Tibial artery (tissue), 4 donors: ENCODE measurements at regions not wholly inside any gene's neighbourhood (a gene's known extent, or its start where the extent isn't known, plus 50 kb on each side); places are given as distances from the start of the nearest gene placed in this dataset.

ENCODE experiments used
- DNase-seq, 2 donors: peaks; one replicate each; pipeline ENCODE4 v3.0.0-alpha.2; 2019
- H3K27ac ChIP-seq, 2 donors: fragments of 200-600 bp; sonication (generic) in 1 of 2; 1 replicate in 1 of 2; 2 replicates in 1 of 2; pipeline ENCODE4 v1.5.1; 2018 to 2019; ENCODE audit warnings: mild to moderate bottlenecking in 1 of 2
- H3K27me3 ChIP-seq, 2 donors: fragments of 200-600 bp; sonication (generic) in 1 of 2; one replicate each; pipeline versions ENCODE4 v1.5.1 to v1.6.0; 2016 to 2019
- H3K36me3 ChIP-seq, 3 donors: fragments of 200-600 bp; sonication (generic) in 2 of 3; one replicate each; pipeline ENCODE4 v1.5.1; 2016 to 2019; ENCODE audit warnings: mild to moderate bottlenecking in 2 of 3
- H3K4me1 ChIP-seq, 4 donors: fragments of 200-600 bp; sonication (generic) in 2 of 4; 1 replicate in 3 of 4; 2 replicates in 1 of 4; pipeline ENCODE4 v1.5.1; 2016 to 2019
- H3K4me3 ChIP-seq, 2 donors: fragments of 200-600 bp; sonication (generic) in 1 of 2; 1 replicate in 1 of 2; 2 replicates in 1 of 2; pipeline ENCODE4 v1.5.1; 2018 to 2019; ENCODE audit warnings: mild to moderate bottlenecking in 2 of 2
- H3K9me3 ChIP-seq, 3 donors: fragments of 200-600 bp; sonication (generic) in 1 of 3; one replicate each; pipeline ENCODE4 v1.5.1; 2016 to 2019
- intact Hi-C: fragments of 100-400 bp; cut with DNase I; formaldehyde crosslinking; loops from one replicate; pipeline ENCODE4 v1.15.0; 2023; ENCODE audit warnings: low total_unique reads
- TF ChIP-seq, protein P1 (sequence below), 2 experiments: fragments of 200-600 bp in 1 of 2; fragments of 450-650 bp in 1 of 2; IDR thresholded peaks; one replicate each; pipeline ENCODE4 v1.5.1; 2017 to 2019; ENCODE audit warnings: antibody characterized with exemption in 2 of 2, mild to moderate bottlenecking in 1 of 2, moderate library complexity in 1 of 2

DNA sequence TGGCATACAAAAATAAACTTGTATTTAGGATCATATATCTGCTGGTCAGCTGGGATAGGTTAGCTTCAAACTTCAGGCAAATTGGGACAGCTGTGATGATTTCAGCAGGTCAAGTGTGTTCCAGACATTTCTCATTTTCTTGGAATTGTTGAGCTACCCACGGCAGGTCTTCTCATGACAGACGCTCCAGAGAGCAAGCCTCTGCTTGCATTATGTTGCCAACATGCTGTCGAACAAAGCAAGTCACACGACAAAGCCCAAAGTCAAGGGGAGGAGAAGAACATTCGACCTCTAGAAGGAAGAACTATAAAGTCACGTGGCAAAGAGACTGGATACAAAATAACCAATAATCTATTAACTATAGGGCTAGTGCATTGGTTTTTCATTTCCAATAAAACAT is 103.5 kb downstream of the RAB18 start:
- Histone ChIP-seq H3K27ac (no peak overlapping the region), H3K9me3 (no peaks in the 10 kb centered on the region), H3K36me3 (no peaks in the 10 kb centered on the region), H3K27me3 (no peaks in the 10 kb centered on the region), H3K4me3 (no peak overlapping the region), H3K4me1 (peaks cover 0 to 12% (median 0%) of the 10 kb centered on the region in 4 donors)
- intact Hi-C loops = no loop called here
- TF ChIP-seq, protein P1, sequence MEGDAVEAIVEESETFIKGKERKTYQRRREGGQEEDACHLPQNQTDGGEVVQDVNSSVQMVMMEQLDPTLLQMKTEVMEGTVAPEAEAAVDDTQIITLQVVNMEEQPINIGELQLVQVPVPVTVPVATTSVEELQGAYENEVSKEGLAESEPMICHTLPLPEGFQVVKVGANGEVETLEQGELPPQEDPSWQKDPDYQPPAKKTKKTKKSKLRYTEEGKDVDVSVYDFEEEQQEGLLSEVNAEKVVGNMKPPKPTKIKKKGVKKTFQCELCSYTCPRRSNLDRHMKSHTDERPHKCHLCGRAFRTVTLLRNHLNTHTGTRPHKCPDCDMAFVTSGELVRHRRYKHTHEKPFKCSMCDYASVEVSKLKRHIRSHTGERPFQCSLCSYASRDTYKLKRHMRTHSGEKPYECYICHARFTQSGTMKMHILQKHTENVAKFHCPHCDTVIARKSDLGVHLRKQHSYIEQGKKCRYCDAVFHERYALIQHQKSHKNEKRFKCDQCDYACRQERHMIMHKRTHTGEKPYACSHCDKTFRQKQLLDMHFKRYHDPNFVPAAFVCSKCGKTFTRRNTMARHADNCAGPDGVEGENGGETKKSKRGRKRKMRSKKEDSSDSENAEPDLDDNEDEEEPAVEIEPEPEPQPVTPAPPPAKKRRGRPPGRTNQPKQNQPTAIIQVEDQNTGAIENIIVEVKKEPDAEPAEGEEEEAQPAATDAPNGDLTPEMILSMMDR (IDR thresholded peaks at IDR 0.05) = no peak
- no peak for DNase-seq

DNA sequence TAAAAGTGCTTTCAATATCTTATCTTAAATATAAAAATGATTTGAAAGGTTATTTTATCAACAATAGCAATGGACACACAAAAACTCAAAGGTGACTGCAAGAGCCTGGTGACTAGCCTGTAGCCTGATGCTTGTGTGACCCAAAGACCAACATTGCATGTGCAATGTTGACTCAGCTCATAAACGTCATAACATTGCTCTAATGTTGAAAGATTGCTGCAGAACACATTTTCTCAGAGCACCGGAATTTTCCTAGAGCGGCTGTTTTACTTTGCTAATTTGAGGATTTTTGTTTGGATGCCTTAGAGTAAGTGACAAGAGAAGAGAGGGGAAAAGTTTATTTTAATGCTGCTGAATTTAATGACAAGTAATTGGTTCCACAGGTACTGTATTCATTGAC is 107.1 kb downstream of the RAB18 start:
- TF ChIP-seq, protein P1 (IDR thresholded peaks at IDR 0.05) = no peak
- no peaks in the 10 kb centered on the region for H3K27me3 ChIP-seq
- peaks cover 0 to 13% (median 0%) of the 10 kb centered on the region in 4 donors for H3K4me1 ChIP-seq
- H3K9me3 ChIP-seq = no peaks in the 10 kb centered on the region
- DNase-seq = no peak
- intact Hi-C loops = no loop called here
- H3K27ac ChIP-seq = no peak overlapping the region
- H3K4me3 ChIP-seq = no peak overlapping the region
- no peaks in the 10 kb centered on the region for H3K36me3 ChIP-seq

DNA sequence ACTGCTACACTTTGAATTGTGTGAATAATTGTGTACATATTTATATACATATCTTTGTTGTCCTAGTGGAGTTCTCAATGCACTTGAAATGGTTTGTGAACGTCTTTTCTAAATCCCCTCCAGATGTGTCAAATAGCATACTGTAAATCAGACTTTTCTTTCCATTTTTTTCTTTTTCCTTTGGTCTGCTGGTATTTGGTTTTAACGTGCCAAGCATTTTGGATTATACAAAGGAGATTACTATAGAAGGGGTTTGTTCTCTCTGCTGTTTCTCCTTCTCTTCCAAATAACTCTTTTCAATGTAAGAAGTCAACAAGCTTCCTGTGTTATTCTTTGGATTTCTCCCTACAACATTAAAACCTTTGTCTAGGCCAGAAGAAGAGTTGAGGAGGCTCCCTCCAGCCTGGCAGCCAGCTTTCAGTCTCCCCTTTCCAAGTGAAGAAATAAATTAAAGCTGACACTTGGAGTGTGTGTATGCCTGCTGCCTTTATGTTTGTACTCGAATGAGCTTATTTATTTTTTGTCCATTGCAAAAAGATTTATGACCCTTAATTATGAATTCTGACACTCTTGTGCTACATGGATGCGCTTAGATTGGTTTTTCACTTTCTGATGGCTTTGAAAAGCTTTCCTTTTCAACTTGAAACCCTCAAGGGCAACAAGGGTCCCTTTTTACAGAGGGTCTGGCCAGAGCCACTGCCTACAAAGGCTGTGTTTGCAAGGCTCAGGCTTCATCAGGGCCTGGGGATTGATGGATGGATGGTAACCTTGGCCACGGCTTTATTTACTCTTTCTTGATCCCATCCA is 107.8 kb downstream of the RAB18 start:
- H3K9me3 ChIP-seq = no peaks in the 10 kb centered on the region
- H3K4me3 ChIP-seq = no peak overlapping the region
- H3K36me3 ChIP-seq = no peaks in the 10 kb centered on the region
- TF ChIP-seq, protein P1 (IDR thresholded peaks at IDR 0.05) = no peak
- no peaks in the 10 kb centered on the region for H3K27me3 ChIP-seq
- no peak overlapping the region for H3K27ac ChIP-seq
- intact Hi-C loops = no loop called here
- no peak for DNase-seq
- peaks cover 0 to 13% (median 0%) of the 10 kb centered on the region in 4 donors for H3K4me1 ChIP-seq

DNA sequence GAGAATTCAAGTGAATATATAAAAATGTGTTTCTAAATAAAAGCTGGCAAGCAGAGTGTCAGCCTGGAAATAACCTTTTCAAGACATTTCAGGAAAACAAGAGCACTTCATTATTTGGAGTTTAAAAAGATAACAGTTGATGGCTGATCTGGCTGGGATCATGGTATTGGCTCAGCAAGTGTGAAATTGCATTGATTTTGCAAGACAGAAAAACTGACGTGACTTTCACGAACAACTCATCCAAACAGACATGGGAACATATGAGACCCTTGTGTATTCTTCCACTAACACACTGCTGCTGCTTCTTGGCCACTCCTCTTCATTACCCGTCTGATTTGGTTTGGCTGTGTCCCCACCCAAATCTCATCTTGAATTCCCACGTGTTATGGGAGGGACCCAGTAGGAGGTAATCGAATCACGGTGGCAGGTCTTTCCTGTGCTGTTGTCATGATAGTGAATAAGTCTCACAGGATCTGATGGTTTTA is 108.5 kb downstream of the RAB18 start:
- no peak for DNase-seq
- H3K36me3 ChIP-seq = no peaks in the 10 kb centered on the region
- intact Hi-C loops = no loop called here
- TF ChIP-seq, protein P1 (IDR thresholded peaks at IDR 0.05) = no peak
- no peak overlapping the region for H3K27ac ChIP-seq
- peaks cover 0 to 13% (median 0%) of the 10 kb centered on the region in 4 donors for H3K4me1 ChIP-seq
- H3K27me3 ChIP-seq = no peaks in the 10 kb centered on the region
- H3K4me3 ChIP-seq = no peak overlapping the region
- H3K9me3 ChIP-seq = no peaks in the 10 kb centered on the region

DNA sequence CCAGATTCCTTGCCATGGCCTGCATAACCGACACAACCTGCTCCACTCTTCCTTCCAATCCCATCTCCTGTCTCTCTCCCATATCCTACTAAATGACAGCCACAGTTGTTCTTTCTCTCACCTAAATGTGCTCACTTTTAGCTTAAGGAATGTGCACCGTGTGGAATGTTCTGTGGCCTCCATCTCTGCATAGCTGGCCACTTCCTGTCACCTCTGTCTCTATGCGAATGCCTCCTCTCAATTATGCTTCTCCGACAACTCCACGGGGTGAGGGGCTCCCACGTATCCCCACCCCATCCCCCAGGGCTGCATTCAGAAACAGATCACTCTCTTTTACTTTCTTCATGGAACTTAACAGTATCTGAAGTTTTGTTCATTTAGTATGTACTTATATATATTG is 110.7 kb downstream of the RAB18 start:
- Histone ChIP-seq H3K27ac (no peak overlapping the region), H3K9me3 (no peaks in the 10 kb centered on the region), H3K27me3 (no peaks in the 10 kb centered on the region), H3K4me1 (peaks cover 0 to 30% (median 4%) of the 10 kb centered on the region in 4 donors), H3K36me3 (no peaks in the 10 kb centered on the region), H3K4me3 (no peak overlapping the region)
- DNase-seq = no peak
- TF ChIP-seq, protein P1 (IDR thresholded peaks at IDR 0.05) = no peak
- intact Hi-C loops = no loop called here
